Ovary (tissue), 7 donors: ENCODE measurements at regions not wholly inside any gene's neighbourhood (a gene's known extent, or its start where the extent isn't known, plus 50 kb on each side); places are given as distances from the start of the nearest gene placed in this dataset.
A peak's percentile ranks its signal among the peaks of the same experiment; 100 is the strongest.

Experiments
- DNase-seq, 5 donors: peaks; one replicate each; pipeline ENCODE4 v3.0.0-alpha.2; 2019 to 2020
- H3K27ac ChIP-seq, 2 donors: fragments of 200-600 bp; one replicate each; pipeline versions ENCODE4 v1.5.1 to v1.8.0; 2019 to 2022
- H3K27me3 ChIP-seq: fragments of 200-600 bp; one replicate; pipeline ENCODE4 v1.8.0; 2022
- H3K36me3 ChIP-seq: fragments of 200-600 bp; sonication (generic); one replicate; pipeline ENCODE4 v1.5.1; 2019
- H3K4me1 ChIP-seq: one replicate; pipeline ENCODE4 v1.8.1; 2013; ENCODE audit warnings: mild to moderate bottlenecking, moderate library complexity; ENCODE audit not compliant: insufficient read depth
- H3K4me3 ChIP-seq: fragments of 200-600 bp; sonication (generic); one replicate; pipeline ENCODE4 v1.5.1; 2017
- H3K9me3 ChIP-seq, 2 donors: fragments of 200-600 bp in 1 of 2; sonication (generic) in 1 of 2; one replicate each; pipeline versions ENCODE4 v1.5.1 to v1.8.1; 2013 to 2019; ENCODE audit warnings: mild to moderate bottlenecking in 1 of 2, moderate library complexity in 1 of 2
- CTCF ChIP-seq, 3 donors: fragments of 450-650 bp in 2 of 3; fragments of 200-600 bp in 1 of 3; IDR thresholded peaks; one replicate each; pipeline versions ENCODE4 v1.5.1 to v1.8.0; 2016 to 2022; ENCODE audit warnings: antibody characterized with exemption in 3 of 3, mild to moderate bottlenecking in 1 of 3
- EP300 ChIP-seq: sonication (generic); formaldehyde crosslinking; IDR thresholded peaks from one replicate; pipeline ENCODE4 v1.6.1; 2017; ENCODE audit warnings: antibody characterized with exemption
- POLR2A ChIP-seq: fragments of 450-650 bp; IDR thresholded peaks from one replicate; pipeline ENCODE4 v1.6.1; 2017; ENCODE audit warnings: antibody characterized with exemption, mild to moderate bottlenecking, moderate library complexity
- WGBS, 3 donors: extraction: QIAGEN DNeasy Blood & Tissue Kit in 1 of 3; methylation state at CpG; one replicate each; pipeline versions ENCODE4 v1.1.5 to v1.1.7; 2013 to 2017; 5-methylcytosine and 5-hydroxymethylcytosine counted together
- intact Hi-C, 4 donors: fragments of 100-400 bp; cut with DNase I; formaldehyde crosslinking; loops; one replicate each; pipeline versions ENCODE4 v1.11.0 to v1.15.1; 2022 to 2023
- donor health status: DM: no; HTN: no; CAD: no; lungs with moderate emphysema.
- donor health status: DM: no; HTN: no; CAD: no.
- donor health status: Bipolar disorder and iron deficiency.
- donor health status: DM: no; HTN: no; CAD: no.
- donor health status: DM: yes; HTN: yes; CAD: no.

GRCh38 chr20:58145506-58146080, 82.9 kb downstream of the ANKRD60 start:
- no peak for DNase-seq
- Histone ChIP-seq H3K27ac (peak overlapping the region in 1 of 2 donors; percentile 7), H3K36me3 (no peaks in the 10 kb centered on the region), H3K4me3 (no peak overlapping the region), H3K27me3 (no peaks in the 10 kb centered on the region), H3K4me1 (peaks cover 12% of the 10 kb centered on the region), H3K9me3 (no peaks in the 10 kb centered on the region)
- intact Hi-C loops, result no loop called here
- WGBS, 3 donors, result 88 to 94% (median 91%) methylated on average over 6 of the region's 6 CpGs
- TF ChIP-seq EP300 (no peak), POLR2A (no peak), CTCF (IDR thresholded peaks at IDR 0.05) (no peak)

- no peaks in the 10 kb centered on the region for H3K27me3 ChIP-seq
- peaks cover 12% of the 10 kb centered on the region for H3K4me1 ChIP-seq
- TF ChIP-seq CTCF (IDR thresholded peaks at IDR 0.05), result no peak
- TF ChIP-seq EP300, result no peak
- no peak for TF ChIP-seq POLR2A
- intact Hi-C loops, result no loop called here
- no peaks in the 10 kb centered on the region for H3K36me3 ChIP-seq
- H3K27ac ChIP-seq, result no peak overlapping the region
- no peak overlapping the region for H3K4me3 ChIP-seq
- no peaks in the 10 kb centered on the region for H3K9me3 ChIP-seq
- DNase-seq, result no peak
- WGBS, 3 donors, result 92 to 97% (median 96%) methylated on average over 9 of the region's 9 CpGs
Measured at GRCh38 chr20:58144096-58144495, 84.4 kb downstream of the ANKRD60 start.

DNA sequence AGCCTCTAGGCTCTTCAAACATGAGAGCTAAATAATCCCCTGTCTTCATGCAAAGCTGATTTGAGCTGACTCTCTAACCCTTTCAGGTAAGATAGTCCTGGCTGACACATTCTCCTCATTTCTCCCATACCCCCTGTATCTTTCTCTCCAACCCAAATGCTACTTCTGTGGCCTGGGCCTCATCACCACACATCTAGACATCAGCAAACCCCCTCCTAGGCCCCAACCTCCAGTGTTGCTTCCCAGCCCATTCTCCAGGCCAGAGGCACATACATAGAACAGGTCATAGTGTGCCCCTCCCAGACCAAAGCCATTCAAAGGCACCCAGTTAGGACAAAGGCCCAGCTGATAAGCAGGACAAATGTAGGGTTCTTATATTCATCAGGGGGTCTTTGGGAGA, 84.9 kb downstream of the ANKRD60 start:
- H3K4me3 ChIP-seq, result no peak overlapping the region
- TF ChIP-seq CTCF (IDR thresholded peaks at IDR 0.05) (no peak), EP300 (no peak), POLR2A (no peak)
- no peaks in the 10 kb centered on the region for H3K9me3 ChIP-seq
- no peak overlapping the region for H3K27ac ChIP-seq
- H3K4me1 ChIP-seq, result peaks cover 12% of the 10 kb centered on the region
- DNase-seq, result no peak
- H3K36me3 ChIP-seq, result no peaks in the 10 kb centered on the region
- H3K27me3 ChIP-seq, result no peaks in the 10 kb centered on the region
- intact Hi-C loops, result no loop called here

DNA sequence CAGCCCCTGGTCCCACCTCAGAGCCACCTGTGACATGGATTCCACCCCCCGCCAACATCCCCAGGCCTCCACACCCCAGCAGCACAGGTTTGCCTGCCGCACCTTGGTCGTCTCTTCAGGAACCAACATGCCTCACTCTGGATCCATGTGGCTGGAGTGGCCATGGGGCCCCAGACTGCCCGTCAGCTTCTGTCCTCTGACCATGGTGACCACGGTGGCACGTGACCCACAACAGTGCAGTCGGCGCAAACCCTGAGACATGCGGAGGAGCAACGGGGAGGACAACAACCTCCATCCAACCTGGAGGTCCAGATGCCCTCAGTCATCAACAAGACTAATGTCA, 85.6 kb downstream of the ANKRD60 start:
- H3K9me3 ChIP-seq, result no peaks in the 10 kb centered on the region
- no peaks in the 10 kb centered on the region for H3K36me3 ChIP-seq
- H3K27me3 ChIP-seq, result no peaks in the 10 kb centered on the region
- no peak for DNase-seq
- 95 to 98% (median 96%) methylated on average over 10 of the region's 10 CpGs for WGBS, 3 donors
- no peak overlapping the region for H3K27ac ChIP-seq
- intact Hi-C loops, result no loop called here
- H3K4me1 ChIP-seq, result peaks cover 12% of the 10 kb centered on the region
- TF ChIP-seq EP300, result no peak
- TF ChIP-seq POLR2A, result no peak
- TF ChIP-seq CTCF (IDR thresholded peaks at IDR 0.05), result no peak
- no peak overlapping the region for H3K4me3 ChIP-seq
